CD14-positive monocyte (primary cell): ENCODE measurements at regions not wholly inside any gene's neighbourhood (a gene's known extent, or its start where the extent isn't known, plus 50 kb on each side); places are given as distances from the start of the nearest gene placed in this dataset.

Experiments
- DNase-seq, 3 donors: peaks; one replicate each; pipeline ENCODE4 v3.0.0-alpha.2; 2011 to 2022
- H2AFZ ChIP-seq: 2 replicates; pipeline ENCODE4 v1.6.0; 2012; ENCODE audit warnings: mild to moderate bottlenecking, low read depth, low read length, inconsistent platforms; ENCODE audit not compliant: insufficient read depth, poor library complexity, severe bottlenecking
- H3K27ac ChIP-seq, 2 donors: 1 replicate in 1 of 2; 2 replicates in 1 of 2; pipeline ENCODE4 v1.5.1; 2012 to 2013; ENCODE audit warnings: low read length in 2 of 2, control low read depth in 1 of 2, inconsistent platforms in 1 of 2, low read depth in 1 of 2, mild to moderate bottlenecking in 1 of 2
- H3K27me3 ChIP-seq, 2 donors: one replicate each; pipeline versions ENCODE4 v1.6.0 to v1.6.1; 2011 to 2013; ENCODE audit warnings: low read length in 2 of 2; ENCODE audit not compliant: control insufficient read depth in 2 of 2, insufficient read depth in 2 of 2
- H3K36me3 ChIP-seq, 2 donors: replicated peaks in 1 of 2; 1 replicate in 1 of 2; 2 replicates in 1 of 2; pipeline versions ENCODE4 v1.5.1 to v1.6.1; 2012 to 2013; ENCODE audit warnings: low read length in 2 of 2, control low read depth in 1 of 2, inconsistent platforms in 1 of 2, mild to moderate bottlenecking in 1 of 2; ENCODE audit not compliant: insufficient read depth in 2 of 2, control insufficient read depth in 1 of 2
- H3K4me1 ChIP-seq, 2 donors: 1 replicate in 1 of 2; 2 replicates in 1 of 2; pipeline versions ENCODE4 v1.5.1 to v1.6.1; 2012 to 2013; ENCODE audit warnings: low read length in 2 of 2, control low read depth in 1 of 2, inconsistent platforms in 1 of 2, mild to moderate bottlenecking in 1 of 2, moderate library complexity in 1 of 2; ENCODE audit not compliant: insufficient read depth in 2 of 2, control insufficient read depth in 1 of 2
- H3K4me2 ChIP-seq: replicated peaks from 2 replicates; pipeline ENCODE3; 2012; ENCODE audit warnings: low read length, moderate library complexity, mild to moderate bottlenecking; ENCODE audit not compliant: poor library complexity, severe bottlenecking; ENCODE audit errors: extremely low read depth
- H3K4me3 ChIP-seq, 3 experiments: fragments of 200-600 bp in 1 of 3; sonication (generic) in 1 of 3; replicated peaks in 1 of 3; 1 replicate in 2 of 3; 2 replicates in 1 of 3; pipeline ENCODE4 v1.5.1; 2011 to 2013; ENCODE audit warnings: low read length in 3 of 3, mild to moderate bottlenecking in 3 of 3, control low read depth in 2 of 3, low read depth in 2 of 3, inconsistent platforms in 1 of 3, moderate library complexity in 1 of 3
- H3K79me2 ChIP-seq: 2 replicates; pipeline ENCODE4 v1.6.0; 2012; ENCODE audit warnings: mild to moderate bottlenecking, control low read depth, inconsistent platforms, low read length, moderate library complexity; ENCODE audit not compliant: insufficient read depth
- H3K9ac ChIP-seq: 2 replicates; pipeline ENCODE4 v1.6.0; 2017; ENCODE audit warnings: low read length, mild to moderate bottlenecking; ENCODE audit not compliant: insufficient read depth, poor library complexity, severe bottlenecking
- H3K9me3 ChIP-seq, 2 donors: replicated peaks in 1 of 2; 1 replicate in 1 of 2; 2 replicates in 1 of 2; pipeline versions ENCODE4 v1.5.1 to v1.6.1; 2012 to 2013; ENCODE audit warnings: low read length in 2 of 2, control low read depth in 1 of 2; ENCODE audit not compliant: control insufficient read depth in 1 of 2, insufficient read depth in 1 of 2
- H4K20me1 ChIP-seq: 2 replicates; pipeline ENCODE4 v1.6.0; 2012; ENCODE audit warnings: mild to moderate bottlenecking, low read length, control low read depth, moderate library complexity; ENCODE audit not compliant: insufficient read depth
- H3K27ac Mint-ChIP-seq, 7 donors: one replicate each; pipeline ENCODE4 v1.8.0; 2020; ENCODE audit warnings: mild to moderate bottlenecking in 7 of 7, mixed read lengths in 7 of 7, moderate library complexity in 6 of 7, inconsistent platforms in 2 of 7
- H3K27me3 Mint-ChIP-seq, 3 donors: one replicate each; pipeline ENCODE4 v1.8.0; 2021 to 2022; ENCODE audit warnings: low read depth in 3 of 3, mild to moderate bottlenecking in 3 of 3, mixed read lengths in 3 of 3, moderate library complexity in 3 of 3, inconsistent platforms in 1 of 3
- H3K36me3 Mint-ChIP-seq, 2 donors: one replicate each; pipeline ENCODE4 v1.8.0; 2020; ENCODE audit warnings: mixed read lengths in 2 of 2, inconsistent platforms in 1 of 2, mild to moderate bottlenecking in 1 of 2
- H3K4me1 Mint-ChIP-seq: one replicate; pipeline ENCODE4 v1.8.0; 2020; ENCODE audit warnings: mild to moderate bottlenecking, mixed read lengths
- H3K4me3 Mint-ChIP-seq, 2 donors: one replicate each; pipeline ENCODE4 v1.8.0; 2020; ENCODE audit warnings: mild to moderate bottlenecking in 2 of 2, mixed read lengths in 2 of 2, moderate library complexity in 1 of 2
- H3K9me3 Mint-ChIP-seq, 7 donors: one replicate each; pipeline ENCODE4 v1.8.0; 2020 to 2022; ENCODE audit warnings: mixed read lengths in 7 of 7, mild to moderate bottlenecking in 6 of 7, moderate library complexity in 6 of 7, inconsistent platforms in 2 of 7
- CTCF ChIP-seq: fragments of 200-600 bp; IDR thresholded peaks from one replicate; pipeline ENCODE4 v1.8.0; 2022; ENCODE audit warnings: antibody characterized with exemption, mild to moderate bottlenecking
- WGBS: methylation state at CpG from one replicate; pipeline ENCODE4 v1.1.5; 2013; ENCODE audit warnings: missing lambda C conversion rate; ENCODE audit not compliant: insufficient coverage; 5-methylcytosine and 5-hydroxymethylcytosine counted together
- intact Hi-C, 2 donors: fragments of 100-400 bp; cut with micrococcal nuclease; formaldehyde crosslinking; loops; one replicate each; pipeline versions ENCODE4 v1.15.0 to v1.15.1; 2023

- H3K79me2 ChIP-seq = no peaks in the 10 kb centered on the region
- no peaks in the 10 kb centered on the region for H3K4me1 Mint-ChIP-seq
- no peak overlapping the region for H3K9ac ChIP-seq
- no peaks in the 10 kb centered on the region for H3K9me3 ChIP-seq
- peaks cover 0 to 1% (median 0%) of the 10 kb centered on the region in 3 donors for H3K27me3 Mint-ChIP-seq
- no peaks in the 10 kb centered on the region for H3K27me3 ChIP-seq
- H3K4me3 ChIP-seq = no peak overlapping the region
- WGBS = no CpG with 5 or more reads among the region's 2 CpGs
- no peak overlapping the region for H3K27ac Mint-ChIP-seq
- intact Hi-C loops = no loop called here
- H3K36me3 Mint-ChIP-seq = no peaks in the 10 kb centered on the region
- H3K36me3 ChIP-seq = no peaks in the 10 kb centered on the region
- no peak for DNase-seq
- no peak for TF ChIP-seq CTCF
- no peak overlapping the region for H2AFZ ChIP-seq
- H4K20me1 ChIP-seq = no peaks in the 10 kb centered on the region
- no peak overlapping the region for H3K27ac ChIP-seq
- H3K4me1 ChIP-seq = no peaks in the 10 kb centered on the region
- peaks cover 0 to 10% (median 2%) of the 10 kb centered on the region in 7 donors for H3K9me3 Mint-ChIP-seq
- no peak overlapping the region for H3K4me2 ChIP-seq
- no peak overlapping the region for H3K4me3 Mint-ChIP-seq
These were observed 779.5 kb downstream of the TLR4 start for GRCh38 chr9:118483677-118484076.

GRCh38 chr9:118503236-118503635 is 799.0 kb downstream of the TLR4 start:
- Mint-ChIP-seq H3K4me1 (no peaks in the 10 kb centered on the region), H3K36me3 (no peaks in the 10 kb centered on the region), H3K27ac (no peak overlapping the region), H3K27me3 (peaks cover 0 to 1% (median 0%) of the 10 kb centered on the region in 3 donors), H3K4me3 (no peak overlapping the region), H3K9me3 (peaks cover 4 to 18% (median 14%) of the 10 kb centered on the region in 7 donors)
- Histone ChIP-seq H3K36me3 (no peaks in the 10 kb centered on the region), H3K9ac (no peak overlapping the region), H3K27me3 (no peaks in the 10 kb centered on the region), H3K79me2 (no peaks in the 10 kb centered on the region), H4K20me1 (no peaks in the 10 kb centered on the region), H3K4me3 (no peak overlapping the region), H3K4me1 (no peaks in the 10 kb centered on the region), H2AFZ (no peak overlapping the region), H3K9me3 (peaks cover 0 to 14% of the 10 kb centered on the region in 2 donors), H3K4me2 (no peak overlapping the region), H3K27ac (no peak overlapping the region)
- DNase-seq = no peak
- no peak for TF ChIP-seq CTCF
- intact Hi-C loops = no loop called here
- WGBS = no CpG with 5 or more reads among the region's 1 CpG
